GM18507 (cell line): ENCODE measurements at regions not wholly inside any gene's neighbourhood (a gene's known extent, or its start where the extent isn't known, plus 50 kb on each side); places are given as distances from the start of the nearest gene placed in this dataset.

ENCODE experiments used
- DNase-seq: peaks from one replicate; pipeline ENCODE4 v3.0.0; 2011; ENCODE audit warnings: low read depth; ENCODE audit not compliant: insufficient read length; ENCODE audit errors: extremely low spot score
- FAIRE-seq: peaks from 2 replicates; lab custom pipeline; 2011; peaks lifted over from hg19 to GRCh38; lab: Jason Lieb, UNC

DNA sequence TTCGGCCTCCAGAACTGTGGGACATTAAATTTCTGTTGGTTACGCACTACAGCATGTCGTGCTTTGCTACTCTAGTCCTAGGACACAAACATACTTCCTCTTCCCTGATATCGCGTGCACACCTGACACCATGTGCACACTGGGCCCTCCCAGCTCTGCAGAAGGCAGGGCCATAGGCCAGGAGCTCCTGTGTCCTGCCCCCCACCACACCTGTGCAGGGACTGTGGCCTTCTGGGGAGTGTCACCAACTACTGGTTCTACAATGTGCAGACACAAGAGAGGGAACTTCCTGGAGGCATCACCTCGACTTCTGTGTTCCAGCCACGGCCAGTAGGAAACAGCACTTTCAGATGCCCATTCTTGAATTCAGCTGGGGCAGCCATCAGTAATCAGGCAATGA is 646.4 kb upstream of the MGMT start:
- FAIRE-seq (no peak), DNase-seq (no peak)

DNA sequence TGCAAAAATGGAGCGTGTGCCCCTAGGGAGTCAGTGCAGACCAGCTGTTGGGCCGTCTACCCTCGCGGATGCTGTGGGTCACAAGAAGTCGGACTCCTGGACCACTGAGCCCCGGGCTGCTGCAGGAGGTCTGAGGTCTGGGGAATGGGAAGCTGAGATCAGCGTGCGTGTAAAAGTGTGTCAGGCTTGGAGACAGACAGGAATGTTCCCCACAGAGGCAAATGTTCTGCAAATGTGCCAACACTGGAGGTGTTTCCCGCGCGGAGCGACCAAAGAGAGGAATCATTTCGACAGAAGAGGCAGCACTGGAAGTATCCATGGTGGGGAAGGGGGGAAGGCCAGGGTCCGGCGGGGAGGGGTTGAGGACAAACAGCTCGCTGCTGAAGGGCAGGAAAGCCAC is 643.8 kb upstream of the MGMT start:
- no peak for DNase-seq
- FAIRE-seq: no peak

DNA sequence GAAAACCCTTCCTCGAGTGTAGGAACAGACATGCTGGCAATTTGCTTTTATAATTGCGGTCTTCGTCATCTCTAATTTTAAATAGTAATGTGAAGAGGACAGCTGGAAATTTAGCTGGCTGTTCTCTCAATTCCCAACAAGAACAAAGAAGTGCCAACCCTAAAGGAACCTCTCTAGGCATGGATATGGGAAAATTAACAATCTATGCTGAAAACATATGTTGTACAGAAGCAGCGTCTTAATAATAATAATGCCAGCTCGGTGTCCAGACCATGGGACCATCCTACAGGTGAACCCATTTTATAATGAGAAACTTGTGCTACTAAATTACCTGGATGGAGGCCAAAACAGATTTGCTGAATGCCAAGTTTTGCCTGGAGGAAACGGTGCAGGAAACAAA is 641.4 kb upstream of the MGMT start:
- no peak for FAIRE-seq
- no peak for DNase-seq

DNA sequence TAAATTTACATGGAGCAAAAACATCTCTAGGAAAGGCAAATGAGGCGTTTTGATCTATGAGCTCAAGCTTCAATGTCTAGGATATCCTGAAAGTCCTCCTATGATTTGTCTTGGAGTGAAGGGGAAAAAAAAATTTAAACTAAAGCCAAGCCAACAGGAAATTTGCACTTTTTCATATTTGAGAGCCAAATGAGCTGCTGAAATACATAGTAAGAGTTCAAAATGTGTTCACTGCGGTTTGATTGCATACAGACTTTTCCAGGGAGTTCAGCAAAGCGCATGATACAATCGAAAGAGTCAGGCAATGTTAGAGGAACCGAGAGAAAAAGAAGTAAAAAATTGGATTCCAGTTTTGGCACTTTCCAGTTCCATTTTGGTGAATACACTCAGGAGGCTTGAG is 633.4 kb upstream of the MGMT start:
- FAIRE-seq (no peak), DNase-seq (no peak)

DNA sequence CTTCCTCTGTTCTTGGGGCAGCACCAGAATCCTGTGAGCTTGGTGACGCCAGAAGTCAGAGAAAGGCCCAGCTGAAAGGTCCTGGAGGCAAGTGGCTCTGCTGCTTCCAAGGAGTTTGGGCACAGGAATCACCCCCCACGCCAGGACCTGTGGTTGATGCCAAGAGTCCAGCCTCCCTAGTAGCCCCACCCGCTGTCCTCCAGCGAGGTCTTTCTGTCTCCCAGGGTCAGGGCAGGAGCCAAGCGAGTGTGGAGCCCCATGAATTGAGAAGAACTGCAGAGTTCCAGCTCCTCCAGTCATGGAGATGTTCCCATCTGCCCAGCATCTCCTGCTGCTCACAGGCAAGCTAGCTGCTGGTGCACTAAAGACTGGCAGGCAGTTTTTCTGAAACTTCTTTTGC is 631.7 kb upstream of the MGMT start:
- FAIRE-seq (no peak), DNase-seq (no peak)

DNA sequence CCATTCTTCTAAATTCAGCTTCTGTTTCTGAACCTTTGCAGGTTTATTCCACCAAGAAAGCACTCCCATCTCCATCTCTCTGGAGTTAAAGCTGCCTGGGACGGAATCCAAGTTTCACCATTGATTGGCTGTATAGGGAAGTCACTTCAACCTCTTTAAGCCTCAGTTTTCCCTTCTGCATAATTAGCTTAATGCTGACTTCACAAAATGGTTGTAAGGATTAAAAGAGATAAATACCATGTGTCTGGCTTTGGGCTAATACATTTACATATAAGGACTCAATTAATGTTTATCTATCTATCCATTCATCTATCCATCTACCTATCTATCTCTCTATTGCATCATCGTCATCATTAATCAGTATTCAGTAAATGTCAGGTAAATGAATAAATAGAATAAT is 629.6 kb upstream of the MGMT start:
- FAIRE-seq (no peak), DNase-seq (no peak)

DNA sequence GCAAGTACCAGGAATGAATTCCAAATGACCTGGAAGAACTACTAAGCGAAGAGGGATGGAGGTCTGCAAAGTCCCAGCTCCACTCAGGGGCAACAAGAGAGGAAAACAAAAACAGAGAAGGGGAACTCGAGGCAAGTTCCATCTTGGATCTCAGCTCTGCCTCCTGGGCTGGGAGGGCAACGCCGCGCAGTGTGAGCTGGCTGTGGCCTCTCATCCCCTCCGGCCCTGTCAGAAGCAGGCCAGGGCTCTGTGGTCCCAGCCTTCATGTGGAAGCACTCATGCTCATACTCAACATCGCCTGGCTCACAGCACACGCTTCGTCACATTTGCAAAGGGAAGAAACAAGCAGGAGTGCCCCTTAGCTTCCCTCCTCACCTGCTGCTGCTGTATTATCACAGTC is 627.9 kb upstream of the MGMT start:
- DNase-seq (no peak), FAIRE-seq (no peak)

DNA sequence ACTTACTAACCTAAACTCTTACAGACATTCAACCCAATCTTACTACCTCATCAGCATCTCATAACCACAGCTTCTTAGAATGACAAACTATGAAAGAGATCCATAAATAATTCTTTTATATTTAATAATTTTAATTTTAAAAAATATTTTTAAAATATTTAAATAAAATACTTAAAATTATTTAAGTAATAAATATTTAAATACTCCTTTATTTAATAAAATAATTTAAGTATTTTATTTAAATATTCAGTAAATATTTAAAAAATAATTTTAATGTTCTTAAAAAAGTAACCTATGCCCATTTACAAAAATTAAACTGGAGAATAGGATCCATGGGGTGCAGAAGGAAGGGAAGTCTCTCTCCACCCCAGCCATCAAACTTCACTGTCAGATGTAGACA is 627.3 kb upstream of the MGMT start:
- FAIRE-seq (no peak), DNase-seq (no peak)

DNA sequence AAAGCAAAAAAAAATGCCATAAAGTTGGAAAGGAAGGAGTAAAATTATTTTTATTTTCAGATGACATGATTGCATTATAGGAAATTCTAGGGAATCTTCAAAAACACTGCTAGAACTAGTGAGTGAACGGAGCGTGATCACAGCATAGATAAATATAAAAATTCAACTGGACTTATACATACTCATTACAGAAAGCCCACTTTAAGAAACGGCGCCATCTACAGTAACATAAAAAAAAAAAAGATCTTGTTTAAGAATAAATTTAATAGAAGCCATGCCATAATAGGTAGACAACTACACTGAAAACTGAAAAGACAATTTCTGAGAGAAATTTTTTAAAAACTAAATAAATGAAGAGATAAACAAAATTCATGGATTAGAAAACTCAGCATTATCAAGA is 623.1 kb upstream of the MGMT start:
- no peak for DNase-seq
- no peak for FAIRE-seq

DNA sequence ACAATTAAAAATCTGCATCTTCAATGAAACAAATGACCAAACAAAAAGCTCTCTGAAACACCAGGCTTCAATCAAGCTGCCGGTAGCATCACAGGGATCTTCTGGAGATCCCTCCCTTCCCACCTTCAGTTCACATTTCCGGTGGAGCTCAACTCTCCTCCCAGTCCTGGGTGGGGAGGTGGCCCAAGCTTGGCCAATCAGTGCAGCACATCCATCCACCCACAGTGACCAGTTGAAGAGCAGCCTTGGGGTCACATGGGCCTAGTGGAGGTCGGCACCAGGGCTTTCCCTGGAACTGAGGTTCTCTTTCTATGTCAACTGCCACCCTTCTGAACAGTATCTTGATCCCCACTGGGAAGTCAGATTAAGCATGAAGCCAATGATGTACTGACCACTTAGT is 620.1 kb upstream of the MGMT start:
- FAIRE-seq: no peak
- no peak for DNase-seq

DNA sequence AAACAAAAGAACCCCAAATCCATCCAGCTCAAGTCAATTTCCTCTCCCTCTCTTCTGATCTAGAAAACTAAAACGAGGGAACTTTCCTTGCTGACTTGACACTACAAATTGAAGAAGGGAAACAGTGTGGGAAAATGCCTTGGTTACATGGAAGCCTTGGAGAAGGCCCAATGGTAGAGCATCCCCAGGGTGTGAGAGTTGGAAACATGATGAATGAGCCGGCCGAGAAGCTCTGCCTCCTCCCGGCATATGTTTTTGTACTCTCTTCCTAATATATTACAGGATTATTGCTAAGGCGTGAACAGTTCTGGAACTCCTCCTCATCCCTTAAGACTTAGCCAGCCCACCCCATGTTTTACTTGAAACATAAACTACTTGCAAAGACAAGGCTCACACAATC is 618.2 kb upstream of the MGMT start:
- DNase-seq (no peak), FAIRE-seq (no peak)

DNA sequence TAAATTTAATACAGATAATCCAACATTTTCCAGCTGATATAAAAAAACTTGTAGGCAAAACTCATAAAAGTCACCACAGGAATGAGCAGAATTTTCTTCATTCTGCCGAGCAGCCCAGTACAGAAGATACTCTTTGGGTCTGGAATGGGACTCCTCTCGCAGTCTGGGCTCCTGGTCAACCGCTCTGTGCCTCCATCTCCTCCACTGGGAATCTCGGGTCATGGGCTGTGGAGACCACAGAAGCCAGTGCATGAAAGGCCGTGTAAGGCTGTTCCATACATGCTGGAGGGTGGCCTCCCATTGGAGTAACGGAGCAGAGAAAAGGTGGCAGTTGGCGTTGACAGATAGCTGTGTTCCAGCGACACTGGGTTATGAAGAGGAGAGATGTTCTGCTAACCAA is 616.4 kb upstream of the MGMT start:
- DNase-seq (no peak), FAIRE-seq (no peak)

DNA sequence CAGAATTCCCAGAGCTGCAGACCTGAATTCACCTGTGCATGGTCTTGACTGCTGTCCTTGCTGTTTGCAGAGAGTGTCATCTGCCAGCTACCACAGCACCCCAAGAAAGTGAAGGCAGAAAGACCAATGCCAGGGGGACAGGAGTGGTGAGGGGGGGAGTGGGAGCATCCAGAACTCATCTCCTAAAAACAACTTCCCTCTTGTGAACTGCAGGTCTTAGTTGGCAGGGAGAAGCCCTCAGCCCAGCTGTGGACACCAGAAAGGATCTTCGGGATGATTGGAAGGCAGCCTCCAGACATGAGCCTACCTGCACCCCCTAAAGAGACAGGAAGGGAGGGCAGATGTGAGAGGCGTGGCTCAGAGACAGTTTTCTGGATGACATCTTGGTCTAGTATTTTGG is 615.8 kb upstream of the MGMT start:
- FAIRE-seq (no peak), DNase-seq (no peak)

DNA sequence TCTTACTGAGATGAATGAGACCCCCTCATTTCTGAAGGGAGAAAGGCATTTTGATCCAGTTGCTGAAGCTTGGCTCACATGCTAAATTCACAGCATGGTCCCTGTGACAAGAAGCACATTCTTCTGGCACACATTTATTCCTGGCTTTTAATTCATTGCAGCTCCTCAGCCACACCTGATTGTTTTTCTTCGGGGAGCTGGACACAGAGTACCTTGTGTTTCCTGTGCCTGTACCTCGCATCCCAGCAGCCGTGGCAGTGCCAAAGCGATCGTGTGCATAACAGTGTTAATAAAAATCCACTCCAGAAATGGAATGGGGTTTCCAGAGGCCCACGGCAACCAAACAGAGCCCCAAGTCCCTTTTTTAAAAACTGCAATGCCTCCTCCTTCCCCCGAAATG is 615.3 kb upstream of the MGMT start:
- DNase-seq: no peak
- no peak for FAIRE-seq

DNA sequence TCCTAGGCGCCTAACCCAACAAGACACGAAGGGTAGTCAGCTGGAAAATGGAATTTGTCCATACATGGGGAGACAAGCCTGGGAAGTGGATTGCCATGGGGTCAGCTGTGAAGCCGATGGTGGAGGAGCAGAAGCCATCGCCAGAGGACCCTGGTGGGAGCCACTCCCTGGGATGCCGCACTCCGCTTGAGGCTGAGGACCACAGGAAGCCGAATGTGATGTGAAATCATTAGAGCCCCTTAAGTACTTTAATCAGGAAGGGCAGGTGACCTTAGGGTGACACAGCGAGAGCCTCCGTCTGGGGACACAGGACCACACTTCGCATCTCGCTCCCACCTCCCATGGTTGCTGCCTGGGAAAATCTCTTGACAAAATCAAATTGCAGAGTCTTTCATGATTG is 614.6 kb upstream of the MGMT start:
- FAIRE-seq: no peak
- DNase-seq: no peak

DNA sequence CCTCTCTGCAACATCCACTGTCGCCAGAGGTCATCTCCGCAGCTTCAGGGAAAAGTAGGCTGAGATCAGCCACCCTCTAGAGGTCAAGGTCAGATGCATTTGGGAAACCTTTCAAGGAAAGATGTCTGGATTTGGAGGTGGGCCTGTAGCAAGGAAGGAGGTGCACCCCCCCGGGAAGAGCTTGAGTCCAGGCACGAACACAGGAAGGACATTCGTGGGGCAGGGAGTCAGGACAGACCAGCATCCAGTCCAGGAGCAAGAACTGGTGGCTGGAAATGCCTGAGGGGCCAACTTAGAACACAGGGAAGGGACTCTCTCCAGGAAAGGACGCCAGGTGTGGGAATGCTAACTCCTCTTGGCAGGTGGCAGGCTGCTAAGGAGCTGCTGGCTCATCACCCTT is 614.1 kb upstream of the MGMT start:
- no peak for FAIRE-seq
- DNase-seq: no peak

DNA sequence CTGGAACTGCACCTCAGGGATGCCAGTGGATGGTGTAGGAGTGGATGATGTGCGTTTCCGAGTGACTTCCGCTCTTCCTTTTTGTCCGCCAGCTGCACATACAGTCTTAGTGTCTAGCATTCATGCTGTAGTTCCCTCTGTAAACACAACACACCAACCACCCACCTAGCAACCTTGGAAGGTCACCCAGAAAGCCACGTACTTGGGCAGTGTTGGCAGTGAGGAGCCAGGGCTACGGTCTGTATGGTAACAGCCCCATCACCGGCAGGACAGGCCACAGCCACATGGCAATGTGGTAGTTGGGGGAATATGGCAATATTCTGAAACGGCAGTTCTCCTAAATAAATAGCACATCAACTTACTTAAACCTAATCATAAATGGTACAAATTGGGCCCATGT is 613.5 kb upstream of the MGMT start:
- FAIRE-seq: no peak

DNA sequence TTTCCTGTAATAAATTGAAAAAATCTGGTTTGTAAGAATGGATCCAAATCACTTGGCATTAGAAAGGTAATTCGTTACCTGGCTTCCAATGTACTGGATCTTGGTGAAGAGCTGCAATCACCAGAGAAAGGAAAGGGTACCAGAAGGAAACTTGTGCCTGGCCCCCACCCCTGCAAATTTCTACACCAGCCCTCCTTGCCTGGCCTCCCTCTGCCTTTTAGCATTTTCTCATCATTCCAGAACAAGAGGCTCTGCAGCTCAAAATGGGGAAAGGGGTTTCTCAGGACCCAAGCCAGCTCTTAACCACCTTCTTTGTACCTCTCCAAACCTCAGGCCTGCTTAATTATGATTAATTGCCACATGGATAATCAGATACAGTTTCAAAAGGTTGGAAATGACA is 612.8 kb upstream of the MGMT start:
- DNase-seq (no peak), FAIRE-seq (no peak)

More for the DNA sequence above, 613.5 kb upstream of the MGMT start:
- no peak for DNase-seq

DNA sequence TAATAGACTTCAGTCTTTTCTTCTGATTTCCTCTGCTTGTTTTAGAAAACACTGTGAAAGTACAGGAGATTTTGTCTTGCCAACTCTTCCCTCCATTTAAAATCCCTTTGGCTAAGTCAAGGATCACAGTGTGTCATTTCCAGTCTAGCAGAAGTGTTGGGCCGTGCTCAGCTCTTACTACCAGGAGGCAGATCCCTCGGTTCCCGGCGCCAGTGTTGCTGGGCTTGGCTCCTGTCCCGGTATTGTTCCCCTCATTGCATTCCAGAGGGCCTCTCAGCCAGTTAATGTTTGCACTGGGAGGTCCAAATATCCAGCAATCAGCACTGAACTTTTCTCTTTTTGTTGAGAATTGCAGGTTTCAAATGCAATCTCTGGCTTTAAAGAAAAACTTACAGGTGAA is 612.1 kb upstream of the MGMT start:
- no peak for FAIRE-seq
- no peak for DNase-seq

DNA sequence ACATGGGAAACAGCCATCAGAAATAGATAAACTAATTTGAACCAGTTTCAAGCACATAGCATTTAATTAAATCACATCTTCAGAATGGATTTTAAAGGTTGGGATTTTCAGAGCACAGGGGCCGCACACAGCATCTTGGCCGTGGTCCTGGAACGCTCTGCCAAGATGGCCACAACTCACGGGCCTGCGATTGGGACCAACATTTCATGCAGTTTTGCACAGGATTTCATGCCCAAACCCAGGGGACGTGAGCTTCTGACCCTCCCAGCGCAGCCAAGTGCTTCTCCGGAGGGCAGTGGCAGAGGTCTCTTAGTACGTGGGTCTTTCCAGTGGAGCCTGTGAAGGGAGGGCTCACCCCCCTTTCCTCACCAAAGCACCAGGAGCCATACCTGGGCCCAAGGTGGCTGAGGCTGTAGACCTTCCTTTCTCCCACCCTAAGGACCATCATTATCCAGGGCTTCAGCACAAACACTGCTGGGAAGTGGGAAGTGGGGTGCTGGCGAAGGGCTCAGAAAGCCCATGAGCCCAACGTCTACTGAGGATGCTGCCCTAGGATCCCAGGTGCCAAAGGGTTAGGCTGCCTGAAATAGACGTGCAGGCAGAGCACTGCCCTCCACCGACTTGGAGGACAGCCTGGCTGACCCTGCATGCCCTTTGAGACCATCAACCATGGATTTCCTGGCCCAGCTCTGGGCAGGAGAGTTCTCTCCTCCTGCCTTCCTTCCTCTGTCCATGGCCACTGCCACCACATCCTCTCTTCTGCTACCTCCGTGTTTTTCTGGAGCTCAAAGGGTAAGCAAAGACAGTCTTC is 611.2 kb upstream of the MGMT start:
- DNase-seq (no peak), FAIRE-seq (no peak)

DNA sequence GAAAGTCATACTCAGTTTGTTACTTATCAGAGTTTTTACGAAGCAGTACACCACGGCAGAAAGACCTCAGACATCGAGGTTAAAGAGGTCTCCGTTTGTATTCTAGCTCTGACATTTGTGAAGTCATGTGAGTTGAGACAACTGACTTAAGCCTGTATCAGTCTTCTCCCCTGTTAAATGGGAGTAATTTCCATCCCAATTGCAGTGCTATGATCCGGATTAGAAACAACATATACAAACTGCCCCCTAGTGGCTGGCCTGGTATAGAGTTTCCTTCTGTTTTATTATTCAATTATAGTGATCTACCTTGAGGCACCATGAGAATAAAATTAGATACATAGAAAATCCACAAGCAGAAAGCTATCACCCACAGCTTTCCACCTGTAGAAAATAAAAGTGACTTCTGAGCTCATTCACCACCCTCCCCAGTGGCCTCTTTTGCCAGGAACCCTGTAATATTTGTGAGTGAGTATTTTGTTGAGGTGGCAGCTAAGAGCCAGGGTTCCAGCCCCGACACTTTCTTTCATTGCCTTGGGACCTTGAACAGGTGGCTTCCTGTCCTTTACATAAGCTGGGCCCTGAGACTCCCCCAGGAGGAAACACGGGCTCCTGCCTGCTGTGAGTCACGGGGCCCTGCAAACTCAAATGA is 607.2 kb upstream of the MGMT start:
- DNase-seq (no peak), FAIRE-seq (peak; percentile 55)
